Neural progenitor cell (in vitro differentiated cells): ENCODE measurements at regions not wholly inside any gene's neighbourhood (a gene's known extent, or its start where the extent isn't known, plus 50 kb on each side); places are given as distances from the start of the nearest gene placed in this dataset.

Experiments
- DNase-seq: peaks from one replicate; pipeline ENCODE4 v3.0.0-alpha.2; 2016; ENCODE audit warnings: low spot score
- H2AFZ ChIP-seq: fragments of 200-600 bp; sonication (generic); replicated peaks from 2 replicates; pipeline ENCODE4 v1.6.1; 2016; ENCODE audit warnings: antibody characterized with exemption
- H3F3A ChIP-seq: fragments of 200-600 bp; sonication (generic); 2 replicates; pipeline ENCODE4 v1.6.1; 2016; ENCODE audit warnings: antibody characterized with exemption, low read depth
- H3K27ac ChIP-seq: fragments of 200-600 bp; sonication (generic); 2 replicates; pipeline ENCODE4 v1.5.1; 2016; ENCODE audit warnings: mild to moderate bottlenecking
- H3K27me3 ChIP-seq: fragments of 200-600 bp; sonication (generic); 2 replicates; pipeline ENCODE4 v1.6.1; 2016; ENCODE audit warnings: mild to moderate bottlenecking, moderate library complexity
- H3K36me3 ChIP-seq: fragments of 200-600 bp; sonication (generic); 2 replicates; pipeline ENCODE4 v1.5.1; 2016
- H3K4me1 ChIP-seq: fragments of 200-600 bp; sonication (generic); 2 replicates; pipeline ENCODE4 v1.6.1; 2016; ENCODE audit warnings: mixed run types
- H3K4me2 ChIP-seq: fragments of 200-600 bp; sonication (generic); 2 replicates; pipeline ENCODE4 v1.6.1; 2016
- H3K4me3 ChIP-seq: fragments of 200-600 bp; sonication (generic); 2 replicates; pipeline ENCODE4 v1.5.1; 2016
- H3K79me2 ChIP-seq: fragments of 200-600 bp; sonication (generic); 2 replicates; pipeline ENCODE4 v1.6.1; 2016; ENCODE audit warnings: low read depth
- H3K9ac ChIP-seq: fragments of 200-600 bp; sonication (generic); 2 replicates; pipeline ENCODE4 v1.6.1; 2016
- H3K9me3 ChIP-seq: fragments of 200-600 bp; sonication (generic); 2 replicates; pipeline ENCODE4 v1.5.1; 2016; ENCODE audit warnings: low read depth
- H4K20me1 ChIP-seq: fragments of 200-600 bp; sonication (generic); 2 replicates; pipeline ENCODE4 v1.6.1; 2016; ENCODE audit warnings: low read depth
- H3K27ac Mint-ChIP-seq: 3 replicates; pipeline ENCODE4 v1.8.0; 2021; ENCODE audit warnings: mixed read lengths
- H3K27me3 Mint-ChIP-seq: 2 replicates; pipeline ENCODE4 v1.8.0; 2022; ENCODE audit warnings: low read depth, mild to moderate bottlenecking, inconsistent platforms, moderate library complexity, mixed read lengths; ENCODE audit not compliant: insufficient read depth
- H3K36me3 Mint-ChIP-seq: 3 replicates; pipeline ENCODE4 v1.8.0; 2021; ENCODE audit warnings: mixed read lengths
- H3K4me1 Mint-ChIP-seq: 3 replicates; pipeline ENCODE4 v1.8.0; 2021; ENCODE audit warnings: mixed read lengths
- H3K4me3 Mint-ChIP-seq: 3 replicates; pipeline ENCODE4 v1.8.0; 2021; ENCODE audit warnings: mild to moderate bottlenecking, moderate library complexity, mixed read lengths
- H3K9me3 Mint-ChIP-seq: 3 replicates; pipeline ENCODE4 v1.8.0; 2020; ENCODE audit warnings: mixed read lengths
- EZH2 ChIP-seq: fragments of 200-600 bp; sonication (generic); IDR thresholded peaks from 2 replicates; pipeline ENCODE4 v1.6.1; 2017; ENCODE audit warnings: antibody characterized with exemption, mild to moderate bottlenecking, moderate library complexity
- EZH2phosphoT487 ChIP-seq: fragments of 200-600 bp; sonication (generic); IDR thresholded peaks from 2 replicates; pipeline ENCODE4 v1.6.1; 2017; ENCODE audit warnings: antibody characterized with exemption
- TF ChIP-seq, protein P1 (sequence below): fragments of 200-600 bp; sonication (generic); IDR thresholded peaks from 2 replicates; pipeline ENCODE4 v1.5.1; 2017; ENCODE audit warnings: antibody characterized with exemption, mild to moderate bottlenecking

DNA sequence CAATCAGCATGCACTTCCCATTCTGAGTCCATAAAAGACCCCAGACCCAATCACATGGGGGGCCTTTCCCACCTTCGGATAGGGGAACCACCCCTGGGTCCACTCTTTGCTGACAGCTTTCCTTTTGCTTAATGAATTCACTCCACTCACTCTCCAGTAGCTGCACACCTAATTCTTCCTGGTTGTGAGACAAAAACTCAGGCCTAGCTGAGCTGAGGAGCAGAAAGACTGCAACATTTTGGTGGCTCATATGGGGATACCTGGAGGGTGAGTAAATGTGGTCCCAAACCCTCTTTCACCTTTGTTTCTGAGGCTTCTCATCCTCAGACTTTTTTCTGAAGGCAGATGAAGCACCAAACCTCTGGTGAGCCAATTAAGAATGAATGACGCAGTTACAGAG, 138.1 kb downstream of the WDR11 start:
- no peak overlapping the region for H3K27ac Mint-ChIP-seq
- Histone ChIP-seq H3F3A (no peaks in the 10 kb centered on the region), H3K4me2 (no peak overlapping the region), H3K79me2 (no peaks in the 10 kb centered on the region), H3K9me3 (peaks cover 5% of the 10 kb centered on the region), H3K27me3 (no peaks in the 10 kb centered on the region), H4K20me1 (no peaks in the 10 kb centered on the region), H3K4me1 (no peaks in the 10 kb centered on the region), H3K27ac (no peak overlapping the region), H2AFZ (no peak overlapping the region), H3K4me3 (no peak overlapping the region), H3K9ac (no peak overlapping the region), H3K36me3 (peaks cover 3% of the 10 kb centered on the region)
- peaks cover 15% of the 10 kb centered on the region for H3K27me3 Mint-ChIP-seq
- no peak overlapping the region for H3K4me3 Mint-ChIP-seq
- no peak for DNase-seq
- no peaks in the 10 kb centered on the region for H3K36me3 Mint-ChIP-seq
- peaks cover 41% of the 10 kb centered on the region for H3K9me3 Mint-ChIP-seq
- no peak for TF ChIP-seq EZH2
- peaks cover 5% of the 10 kb centered on the region for H3K4me1 Mint-ChIP-seq

DNA sequence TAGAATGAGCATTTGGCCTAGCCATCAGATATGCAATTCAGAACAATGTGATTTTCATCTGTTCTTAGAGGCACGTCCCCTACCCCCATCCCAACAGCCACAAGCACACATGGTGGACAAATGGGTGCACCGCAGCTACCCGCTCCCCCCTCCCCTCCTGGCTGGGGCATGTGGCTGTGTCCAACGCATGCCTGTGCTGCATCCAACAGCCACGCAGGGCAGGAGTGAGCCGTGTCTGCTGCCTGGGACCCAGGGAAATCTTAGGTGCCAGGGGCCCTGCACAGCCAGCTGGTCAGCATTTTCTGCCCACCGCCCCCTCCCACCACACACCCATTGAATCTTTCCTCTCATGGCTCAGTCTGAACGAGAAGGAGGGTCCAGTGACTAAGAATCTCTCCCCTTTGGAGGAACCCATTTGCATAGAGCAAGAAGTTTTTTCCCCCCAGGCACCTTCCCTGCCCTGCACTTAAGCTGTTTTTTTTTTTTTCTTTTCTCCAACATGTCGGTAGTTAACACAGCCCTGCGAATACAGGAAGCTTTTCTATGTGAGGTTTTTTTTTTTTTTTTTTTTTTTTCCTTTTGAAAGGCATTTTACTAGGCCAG, 138.9 kb downstream of the WDR11 start:
- no peaks in the 10 kb centered on the region for H3K36me3 Mint-ChIP-seq
- peaks cover 5% of the 10 kb centered on the region for H3K9me3 ChIP-seq

DNA sequence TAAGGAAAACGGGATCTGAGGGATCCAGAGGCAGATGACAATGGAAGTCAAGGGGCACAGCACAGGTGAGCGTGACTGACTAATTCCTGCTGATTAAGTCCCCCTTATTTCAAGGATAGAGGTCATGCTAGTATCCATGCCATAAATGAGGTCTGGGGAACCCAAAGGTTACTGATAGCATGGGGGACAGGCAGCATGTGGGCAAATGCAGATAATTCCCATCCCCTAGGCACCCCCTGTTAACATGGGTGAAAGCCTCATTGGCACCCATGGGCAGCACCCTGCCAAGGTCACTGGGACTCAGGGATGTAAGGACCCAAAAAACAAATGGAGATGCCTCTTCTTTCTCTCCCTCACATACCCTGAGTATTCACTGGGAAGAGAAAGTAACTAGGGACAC, 139.7 kb downstream of the WDR11 start:
- Histone ChIP-seq H3K36me3 (peaks cover 3% of the 10 kb centered on the region), H3F3A (no peaks in the 10 kb centered on the region), H3K4me3 (no peak overlapping the region), H2AFZ (no peak overlapping the region), H3K9me3 (peaks cover 5% of the 10 kb centered on the region), H3K79me2 (no peaks in the 10 kb centered on the region), H3K4me2 (no peak overlapping the region), H4K20me1 (no peaks in the 10 kb centered on the region), H3K27ac (no peak overlapping the region), H3K9ac (no peak overlapping the region), H3K27me3 (no peaks in the 10 kb centered on the region), H3K4me1 (no peaks in the 10 kb centered on the region)
- H3K27ac Mint-ChIP-seq = no peak overlapping the region
- H3K36me3 Mint-ChIP-seq = no peaks in the 10 kb centered on the region
- peaks cover 5% of the 10 kb centered on the region for H3K4me1 Mint-ChIP-seq
- no peak for DNase-seq
- H3K27me3 Mint-ChIP-seq = peaks cover 13% of the 10 kb centered on the region
- peaks cover 33% of the 10 kb centered on the region for H3K9me3 Mint-ChIP-seq
- no peak for TF ChIP-seq EZH2
- TF ChIP-seq EZH2phosphoT487 = no peak
- TF ChIP-seq, protein P1, sequence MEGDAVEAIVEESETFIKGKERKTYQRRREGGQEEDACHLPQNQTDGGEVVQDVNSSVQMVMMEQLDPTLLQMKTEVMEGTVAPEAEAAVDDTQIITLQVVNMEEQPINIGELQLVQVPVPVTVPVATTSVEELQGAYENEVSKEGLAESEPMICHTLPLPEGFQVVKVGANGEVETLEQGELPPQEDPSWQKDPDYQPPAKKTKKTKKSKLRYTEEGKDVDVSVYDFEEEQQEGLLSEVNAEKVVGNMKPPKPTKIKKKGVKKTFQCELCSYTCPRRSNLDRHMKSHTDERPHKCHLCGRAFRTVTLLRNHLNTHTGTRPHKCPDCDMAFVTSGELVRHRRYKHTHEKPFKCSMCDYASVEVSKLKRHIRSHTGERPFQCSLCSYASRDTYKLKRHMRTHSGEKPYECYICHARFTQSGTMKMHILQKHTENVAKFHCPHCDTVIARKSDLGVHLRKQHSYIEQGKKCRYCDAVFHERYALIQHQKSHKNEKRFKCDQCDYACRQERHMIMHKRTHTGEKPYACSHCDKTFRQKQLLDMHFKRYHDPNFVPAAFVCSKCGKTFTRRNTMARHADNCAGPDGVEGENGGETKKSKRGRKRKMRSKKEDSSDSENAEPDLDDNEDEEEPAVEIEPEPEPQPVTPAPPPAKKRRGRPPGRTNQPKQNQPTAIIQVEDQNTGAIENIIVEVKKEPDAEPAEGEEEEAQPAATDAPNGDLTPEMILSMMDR = no peak
- H3K4me3 Mint-ChIP-seq = no peak overlapping the region

More for the DNA sequence above, 138.9 kb downstream of the WDR11 start:
- H3K27me3 Mint-ChIP-seq = peaks cover 13% of the 10 kb centered on the region
- no peak overlapping the region for H2AFZ ChIP-seq
- no peaks in the 10 kb centered on the region for H3K27me3 ChIP-seq
- H3K4me3 ChIP-seq = no peak overlapping the region
- no peaks in the 10 kb centered on the region for H4K20me1 ChIP-seq
- no peak overlapping the region for H3K27ac Mint-ChIP-seq
- H3K27ac ChIP-seq = no peak overlapping the region
- H3K9me3 Mint-ChIP-seq = peaks cover 38% of the 10 kb centered on the region
- no peaks in the 10 kb centered on the region for H3K79me2 ChIP-seq
- no peak overlapping the region for H3K4me2 ChIP-seq
- peaks cover 3% of the 10 kb centered on the region for H3K36me3 ChIP-seq
- no peak overlapping the region for H3K4me3 Mint-ChIP-seq
- H3K4me1 ChIP-seq = no peaks in the 10 kb centered on the region
- TF ChIP-seq EZH2phosphoT487 = no peak
- TF ChIP-seq, protein P1 = no peak
- no peak for TF ChIP-seq EZH2
- H3K9ac ChIP-seq = no peak overlapping the region
- no peak for DNase-seq
- no peaks in the 10 kb centered on the region for H3F3A ChIP-seq
- H3K4me1 Mint-ChIP-seq = peaks cover 5% of the 10 kb centered on the region

DNA sequence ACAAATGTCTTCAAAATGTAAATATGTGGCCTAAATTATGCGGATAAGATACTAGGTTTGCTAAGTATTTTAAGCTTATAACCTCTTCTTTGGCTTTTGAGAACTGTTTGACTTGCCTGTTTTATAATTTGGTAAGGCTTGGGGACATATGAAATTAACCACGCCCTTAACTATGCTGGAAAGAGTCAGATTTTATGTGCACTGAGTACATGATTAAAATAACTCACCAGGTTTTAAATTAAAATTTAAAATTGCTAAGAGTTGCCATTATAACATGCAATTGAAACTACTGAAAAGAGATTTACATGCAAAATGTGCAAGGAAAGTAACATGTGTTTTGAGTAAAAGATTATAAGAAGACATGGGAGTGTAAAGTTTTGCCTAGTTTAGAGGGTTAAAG, 141.9 kb downstream of the WDR11 start:
- H3F3A ChIP-seq = no peaks in the 10 kb centered on the region
- no peak overlapping the region for H3K27ac ChIP-seq
- H3K9ac ChIP-seq = no peak overlapping the region
- H3K27me3 ChIP-seq = no peaks in the 10 kb centered on the region
- H3K4me2 ChIP-seq = no peak overlapping the region
- peaks cover 2% of the 10 kb centered on the region for H3K27me3 Mint-ChIP-seq
- H3K36me3 ChIP-seq = peaks cover 3% of the 10 kb centered on the region
- H3K9me3 ChIP-seq = peaks cover 5% of the 10 kb centered on the region
- H3K4me1 ChIP-seq = no peaks in the 10 kb centered on the region
- no peak overlapping the region for H3K4me3 Mint-ChIP-seq
- no peak for DNase-seq
- no peaks in the 10 kb centered on the region for H3K79me2 ChIP-seq
- H4K20me1 ChIP-seq = no peaks in the 10 kb centered on the region
- TF ChIP-seq EZH2phosphoT487 (no peak), EZH2 (no peak)
- TF ChIP-seq, protein P1 = no peak
- H3K4me1 Mint-ChIP-seq = peaks cover 12% of the 10 kb centered on the region
- H3K27ac Mint-ChIP-seq = no peak overlapping the region
- H3K4me3 ChIP-seq = no peak overlapping the region
- H3K9me3 Mint-ChIP-seq = peaks cover 19% of the 10 kb centered on the region
- no peak overlapping the region for H2AFZ ChIP-seq
- no peaks in the 10 kb centered on the region for H3K36me3 Mint-ChIP-seq
